Hematopoietic multipotent progenitor cell treated with erythropoietin and hydrocortisone succinate and interleukin-3 and kit ligand, for 17 days (in vitro differentiated cells): ENCODE measurements at regions not wholly inside any gene's neighbourhood (a gene's known extent, or its start where the extent isn't known, plus 50 kb on each side); places are given as distances from the start of the nearest gene placed in this dataset.
"Not testable (repeated sequence)": the region's sequence is repeated elsewhere in the genome, so short reads cannot be mapped to it uniquely, and the experiment has no call there.

ENCODE experiments used
- DNase-seq: peaks from one replicate; pipeline ENCODE4 v3.0.0-alpha.2; 2015; ENCODE audit warnings: low spot score

- DNase-seq, result no peak
These were observed 573.1 kb upstream of the KLF4 start for GRCh38 chr9:108062680-108063079.

- DNase-seq, result peak; percentile 27
These were observed 570.6 kb upstream of the KLF4 start for GRCh38 chr9:108060175-108060574.

- DNase-seq, result no peak
These were observed 568.7 kb upstream of the KLF4 start for GRCh38 chr9:108058135-108058814.

- no peak for DNase-seq
These were observed 568.0 kb upstream of the KLF4 start for GRCh38 chr9:108057421-108058134.

GRCh38 chr9:108056805-108057386 lies 567.3 kb upstream of the KLF4 start:
- DNase-seq, result no peak

GRCh38 chr9:108056084-108056804 lies 566.7 kb upstream of the KLF4 start:
- DNase-seq, result no peak

- no peak for DNase-seq
These were observed 564.6 kb upstream of the KLF4 start for GRCh38 chr9:108054131-108054630.

- DNase-seq, result no peak
These were observed 564.0 kb upstream of the KLF4 start for GRCh38 chr9:108053555-108054061.

GRCh38 chr9:108052431-108053080 lies 563.0 kb upstream of the KLF4 start:
- DNase-seq, result no peak

GRCh38 chr9:108050894-108051293 lies 561.3 kb upstream of the KLF4 start:
- DNase-seq, result no peak

GRCh38 chr9:108049671-108050494 lies 560.3 kb upstream of the KLF4 start:
- no peak for DNase-seq

GRCh38 chr9:108049026-108049607 lies 559.5 kb upstream of the KLF4 start:
- DNase-seq, result no peak

GRCh38 chr9:108048406-108049025 lies 558.9 kb upstream of the KLF4 start:
- no peak for DNase-seq

- not testable (repeated sequence) for DNase-seq
These were observed 558.2 kb upstream of the KLF4 start for GRCh38 chr9:108047777-108048176.

GRCh38 chr9:108047264-108047663 lies 557.7 kb upstream of the KLF4 start:
- DNase-seq, result no peak

- DNase-seq, result no peak
These were observed 556.3 kb upstream of the KLF4 start for GRCh38 chr9:108045851-108046250.

- no peak for DNase-seq
These were observed 554.0 kb upstream of the KLF4 start for GRCh38 chr9:108043585-108043984.

GRCh38 chr9:108041551-108041950 lies 552.0 kb upstream of the KLF4 start:
- DNase-seq, result no peak

- no peak for DNase-seq
These were observed 551.2 kb upstream of the KLF4 start for GRCh38 chr9:108040783-108041182.

- DNase-seq, result no peak
These were observed 549.9 kb upstream of the KLF4 start for GRCh38 chr9:108039493-108039892.
